ENCODE measurements at regions not wholly inside any gene's neighbourhood (a gene's known extent, or its start where the extent isn't known, plus 50 kb on each side); places are given as distances from the start of the nearest gene placed in this dataset.

- no peak for TF ChIP-seq TCF4 (CRISPR knock-in tag; IDR thresholded peaks at IDR 0.05; ENCODE audit: borderline replicate concordance)
- TF ChIP-seq ZFP3 (CRISPR knock-in tag; IDR thresholded peaks at IDR 0.05) = no peak
- TF ChIP-seq CREB5 (CRISPR knock-in tag; IDR thresholded peaks at IDR 0.05; ENCODE audit: low read depth) = no peak
- no peak for TF ChIP-seq ESRRG (CRISPR knock-in tag; IDR thresholded peaks at IDR 0.05)
- TF ChIP-seq SNAI2 (CRISPR knock-in tag; IDR thresholded peaks at IDR 0.05) = no peak
- no peak for TF ChIP-seq POU6F1 (CRISPR knock-in tag; IDR thresholded peaks at IDR 0.05; ENCODE audit: borderline replicate concordance, low read depth)
These were observed 67.7 kb upstream of the IFNGR1 start for GRCh38 chr6:137286916-137287315.

All from SK-N-SH treated with all-trans-retinoic acid at 6 μM for 48 hours (cell line).